Fibroblast of lung (primary cell): ENCODE measurements at regions not wholly inside any gene's neighbourhood (a gene's known extent, or its start where the extent isn't known, plus 50 kb on each side); places are given as distances from the start of the nearest gene placed in this dataset.

Experiments
- CTCF ChIP-seq, 2 donors: IDR thresholded peaks in 1 of 2; conservative IDR thresholded peaks in 1 of 2; 1 replicate in 1 of 2; 2 replicates in 1 of 2; pipeline ENCODE4 v1.5.1; 2011 to 2012; ENCODE audit warnings: low read length in 2 of 2, control low read depth in 1 of 2, inconsistent platforms in 1 of 2, low read depth in 1 of 2, mild to moderate bottlenecking in 1 of 2
- EZH2 ChIP-seq: IDR thresholded peaks from 2 replicates; pipeline ENCODE4 v1.5.1; 2012; ENCODE audit warnings: low read length, control low read depth, mild to moderate bottlenecking; ENCODE audit errors: missing control alignments

DNA sequence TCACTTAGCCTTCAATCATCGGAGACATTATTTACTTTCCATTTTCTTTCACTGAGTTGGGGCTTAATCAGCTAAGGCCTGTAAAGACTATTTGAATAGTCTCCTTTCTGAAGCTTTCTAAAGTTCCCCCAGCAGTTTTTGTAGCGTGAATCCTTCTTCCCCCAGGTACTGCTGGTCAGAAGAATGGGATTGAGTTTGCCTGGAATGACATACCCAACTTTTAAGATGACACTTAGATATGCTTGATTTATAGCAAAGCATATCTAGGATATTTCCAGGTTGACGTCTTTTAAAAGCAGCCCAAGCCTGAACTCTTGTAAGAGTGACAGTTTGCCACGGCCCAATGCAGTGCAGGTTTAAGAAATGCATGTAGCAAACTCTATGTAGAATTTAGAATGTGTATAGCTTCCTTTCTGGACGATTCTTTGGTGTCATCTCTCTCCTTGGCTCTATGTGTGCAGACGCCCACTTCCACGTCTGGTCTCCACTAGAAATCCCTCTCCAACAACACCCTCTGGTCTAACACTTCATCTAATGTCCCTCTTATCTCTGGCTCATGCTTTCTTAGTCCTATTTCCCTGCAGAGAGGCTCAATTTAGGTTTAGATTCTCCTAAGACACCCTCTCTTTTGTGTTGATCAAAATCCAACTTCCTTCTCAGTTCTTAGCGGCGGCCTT is 175.0 kb upstream of the CYRIA start:
- TF ChIP-seq CTCF (conservative IDR thresholded peaks at IDR 0.05 in 1 of 2, IDR thresholded peaks at IDR 0.05 in 1 of 2; ENCODE audit: low read depth in 1 of 2, low read length in 2 of 2) (no peak), EZH2 (no peak)
